Fibroblast of pulmonary artery (primary cell): ENCODE measurements at regions not wholly inside any gene's neighbourhood (a gene's known extent, or its start where the extent isn't known, plus 50 kb on each side); places are given as distances from the start of the nearest gene placed in this dataset.
A peak's percentile ranks its signal among the peaks of the same experiment; 100 is the strongest.

Experiments used
- DNase-seq: peaks from one replicate; pipeline ENCODE4 v3.0.0-alpha.2; 2010; ENCODE audit warnings: low read depth
- H3K4me3 ChIP-seq: replicated peaks from 2 replicates; pipeline ENCODE4 v1.5.1; 2011; ENCODE audit warnings: low read depth, mild to moderate bottlenecking, control low read depth, low read length, moderate library complexity
- TF ChIP-seq, protein P1 (sequence below): IDR thresholded peaks from 2 replicates; pipeline ENCODE4 v1.5.1; 2011; ENCODE audit warnings: mild to moderate bottlenecking, control low read depth, low read length, inconsistent platforms; ENCODE audit errors: missing control alignments

GRCh38 chr1:88541596-88541995 is 142.5 kb upstream of the PKN2 start:
- TF ChIP-seq, protein P1, sequence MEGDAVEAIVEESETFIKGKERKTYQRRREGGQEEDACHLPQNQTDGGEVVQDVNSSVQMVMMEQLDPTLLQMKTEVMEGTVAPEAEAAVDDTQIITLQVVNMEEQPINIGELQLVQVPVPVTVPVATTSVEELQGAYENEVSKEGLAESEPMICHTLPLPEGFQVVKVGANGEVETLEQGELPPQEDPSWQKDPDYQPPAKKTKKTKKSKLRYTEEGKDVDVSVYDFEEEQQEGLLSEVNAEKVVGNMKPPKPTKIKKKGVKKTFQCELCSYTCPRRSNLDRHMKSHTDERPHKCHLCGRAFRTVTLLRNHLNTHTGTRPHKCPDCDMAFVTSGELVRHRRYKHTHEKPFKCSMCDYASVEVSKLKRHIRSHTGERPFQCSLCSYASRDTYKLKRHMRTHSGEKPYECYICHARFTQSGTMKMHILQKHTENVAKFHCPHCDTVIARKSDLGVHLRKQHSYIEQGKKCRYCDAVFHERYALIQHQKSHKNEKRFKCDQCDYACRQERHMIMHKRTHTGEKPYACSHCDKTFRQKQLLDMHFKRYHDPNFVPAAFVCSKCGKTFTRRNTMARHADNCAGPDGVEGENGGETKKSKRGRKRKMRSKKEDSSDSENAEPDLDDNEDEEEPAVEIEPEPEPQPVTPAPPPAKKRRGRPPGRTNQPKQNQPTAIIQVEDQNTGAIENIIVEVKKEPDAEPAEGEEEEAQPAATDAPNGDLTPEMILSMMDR, result no peak
- no peak overlapping the region for H3K4me3 ChIP-seq
- no peak for DNase-seq

GRCh38 chr1:88544195-88544594 is 139.9 kb upstream of the PKN2 start:
- TF ChIP-seq, protein P1, result no peak
- DNase-seq, result no peak
- no peak overlapping the region for H3K4me3 ChIP-seq

- no peak overlapping the region for H3K4me3 ChIP-seq
- TF ChIP-seq, protein P1, result peak; percentile 23
- peak; percentile 3 for DNase-seq
Measured at GRCh38 chr1:88549536-88549935, 134.5 kb upstream of the PKN2 start.

DNA sequence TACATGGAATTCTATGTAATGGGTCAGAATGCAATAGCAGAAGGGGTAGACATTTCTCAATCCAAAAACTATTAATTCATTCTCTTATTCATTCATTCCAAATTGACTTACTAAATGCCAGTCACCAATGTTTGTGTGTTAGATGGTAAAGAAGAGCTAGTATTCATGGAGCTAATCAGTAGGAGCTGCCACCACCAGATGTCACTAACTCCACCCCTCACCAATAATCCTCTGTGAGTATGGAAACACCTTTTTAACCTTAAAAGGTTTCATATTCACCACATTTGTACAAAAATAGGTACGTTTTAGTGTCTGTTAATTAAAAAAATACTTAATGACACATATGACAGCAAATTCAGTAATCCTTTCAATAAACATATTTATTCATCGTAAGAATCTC is 131.8 kb upstream of the PKN2 start:
- TF ChIP-seq, protein P1, result no peak
- DNase-seq, result no peak
- H3K4me3 ChIP-seq, result no peak overlapping the region

- TF ChIP-seq, protein P1, result no peak
- no peak overlapping the region for H3K4me3 ChIP-seq
- DNase-seq, result no peak
Measured at GRCh38 chr1:88557014-88557413, 127.1 kb upstream of the PKN2 start.

DNA sequence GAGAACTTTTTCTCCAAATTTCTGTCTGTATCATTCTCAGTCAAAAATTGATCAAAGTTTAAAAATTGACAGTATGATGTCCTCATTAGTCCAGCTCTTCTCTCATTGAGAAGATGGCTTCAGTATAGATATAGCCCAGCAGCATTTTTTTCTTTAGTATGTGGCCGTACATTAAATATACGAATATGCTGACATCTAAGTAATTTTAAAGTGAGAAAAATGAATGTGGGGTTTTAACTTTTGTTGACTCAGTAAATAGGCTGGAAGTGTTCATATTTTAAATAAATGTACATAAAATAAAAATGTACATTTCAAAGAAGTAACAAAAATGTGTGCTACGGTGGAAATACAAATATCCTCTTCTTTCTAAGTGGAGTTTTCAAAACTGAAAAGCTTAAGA is 123.5 kb upstream of the PKN2 start:
- TF ChIP-seq, protein P1, result no peak
- H3K4me3 ChIP-seq, result no peak overlapping the region
- no peak for DNase-seq

GRCh38 chr1:88562991-88563390 is 121.1 kb upstream of the PKN2 start:
- no peak overlapping the region for H3K4me3 ChIP-seq
- TF ChIP-seq, protein P1, result no peak
- DNase-seq, result no peak
